ENCODE measurements at regions not wholly inside any gene's neighbourhood (a gene's known extent, or its start where the extent isn't known, plus 50 kb on each side); places are given as distances from the start of the nearest gene placed in this dataset.

DNA sequence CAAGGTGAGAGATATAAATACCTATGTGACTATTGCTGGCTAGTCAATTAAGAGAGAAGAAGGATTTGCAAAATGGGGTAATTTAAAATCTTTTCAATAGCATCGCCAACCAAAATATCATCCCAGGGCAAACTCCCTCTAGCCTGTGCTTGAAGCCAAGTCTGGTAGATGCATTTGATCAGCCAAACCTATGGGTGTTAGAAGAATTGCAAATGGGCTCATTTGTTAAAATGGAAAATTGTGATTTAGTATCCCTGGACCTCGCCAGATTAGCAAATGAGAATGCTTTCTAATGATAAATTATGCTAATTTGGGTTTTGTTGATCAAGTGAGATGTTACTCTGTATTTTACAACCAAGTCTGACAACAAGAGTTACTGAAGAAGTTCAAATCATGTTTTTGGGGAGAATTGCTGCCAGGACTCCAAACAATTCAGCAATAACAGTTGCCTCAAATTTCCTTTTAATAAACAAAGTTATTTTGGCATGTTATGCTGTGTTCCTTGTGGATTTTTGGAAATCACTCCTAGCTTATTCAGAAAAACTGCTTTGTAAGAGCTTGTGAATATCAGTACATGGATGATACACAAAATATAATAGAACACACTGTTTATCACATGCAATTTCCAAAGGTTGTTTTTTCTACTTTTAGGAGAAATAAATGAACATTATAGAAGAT, 272.5 kb upstream of the PARD3B start:
- no peak for DNase-seq (ENCODE audit: low spot score)

DNA sequence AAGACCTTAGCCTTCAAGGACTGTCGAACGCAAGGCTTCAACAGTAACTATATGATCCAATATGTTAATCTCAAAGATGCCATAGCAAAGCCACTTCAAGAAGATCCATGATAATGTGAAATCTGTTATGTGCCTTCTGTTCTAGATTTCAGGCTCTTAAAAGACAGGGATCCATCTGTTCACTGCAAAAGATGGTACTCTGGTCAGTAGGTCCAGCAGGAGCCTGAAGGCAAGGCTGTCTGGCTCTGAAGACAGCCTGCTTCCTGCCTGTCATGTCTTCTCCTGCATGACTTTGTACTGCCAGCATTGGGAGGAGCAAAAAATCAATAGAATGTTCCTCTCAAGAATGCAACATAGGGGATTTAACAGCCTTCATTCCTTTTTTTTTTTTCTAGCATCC, 270.8 kb upstream of the PARD3B start:
- DNase-seq (ENCODE audit: low spot score): no peak

DNA sequence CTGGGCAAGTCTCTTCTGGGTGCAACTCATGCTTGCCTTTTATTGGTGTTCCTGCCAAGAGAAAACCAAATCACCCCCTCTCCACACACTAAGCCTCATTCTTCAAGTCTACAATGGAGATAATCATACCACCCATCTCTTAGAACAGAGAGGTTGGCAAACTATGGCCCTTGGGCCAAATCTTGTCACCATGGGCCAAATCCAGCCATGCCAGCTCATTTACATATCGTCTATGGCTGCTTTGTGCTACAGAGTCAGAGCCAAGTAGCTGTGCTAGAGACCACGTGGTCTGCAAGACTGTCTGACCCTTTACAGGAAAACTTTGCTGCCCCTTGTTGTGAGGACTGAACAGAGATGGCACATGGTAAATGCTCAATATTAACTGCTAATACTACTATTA, 270.3 kb upstream of the PARD3B start:
- DNase-seq (ENCODE audit: low spot score): no peak

DNA sequence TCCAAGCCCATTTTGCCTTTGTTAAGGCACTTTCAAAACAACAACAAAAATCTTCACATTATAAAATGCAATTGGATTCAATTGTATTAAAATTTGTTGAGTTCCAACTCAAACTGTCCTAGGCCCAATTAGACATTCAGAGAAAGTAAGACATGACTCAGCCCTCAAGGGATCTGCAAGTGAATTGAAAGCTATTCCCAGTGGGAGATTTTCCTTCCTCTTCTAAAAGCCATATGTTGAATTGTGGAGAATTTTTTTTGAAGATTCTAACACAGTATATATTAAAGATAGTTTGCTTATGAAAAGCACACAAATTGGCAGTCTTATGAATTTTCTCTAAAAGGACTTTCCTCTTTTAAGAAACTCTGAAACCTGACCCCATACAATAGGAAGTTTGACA, 268.0 kb upstream of the PARD3B start:
- DNase-seq (ENCODE audit: low spot score): no peak

DNA sequence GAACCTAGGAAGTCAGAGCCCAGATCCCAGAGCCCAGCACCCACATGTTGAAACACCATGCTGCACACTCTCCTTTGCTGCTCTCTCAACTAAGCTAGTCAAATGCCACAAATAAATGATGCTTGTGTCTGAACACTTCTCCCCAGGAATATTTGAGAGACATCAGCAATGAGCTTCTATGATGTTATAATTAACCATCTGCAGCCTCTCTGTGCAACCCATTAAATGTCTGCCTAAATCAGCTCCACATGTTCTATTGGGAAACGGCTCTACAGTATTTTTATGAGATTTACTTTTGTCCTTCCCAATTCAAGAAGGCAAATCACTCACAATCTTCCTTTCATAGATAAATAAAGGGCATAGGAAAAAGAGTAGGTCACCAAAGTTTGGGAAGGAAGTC, 266.8 kb upstream of the PARD3B start:
- DNase-seq (ENCODE audit: low spot score): no peak

DNA sequence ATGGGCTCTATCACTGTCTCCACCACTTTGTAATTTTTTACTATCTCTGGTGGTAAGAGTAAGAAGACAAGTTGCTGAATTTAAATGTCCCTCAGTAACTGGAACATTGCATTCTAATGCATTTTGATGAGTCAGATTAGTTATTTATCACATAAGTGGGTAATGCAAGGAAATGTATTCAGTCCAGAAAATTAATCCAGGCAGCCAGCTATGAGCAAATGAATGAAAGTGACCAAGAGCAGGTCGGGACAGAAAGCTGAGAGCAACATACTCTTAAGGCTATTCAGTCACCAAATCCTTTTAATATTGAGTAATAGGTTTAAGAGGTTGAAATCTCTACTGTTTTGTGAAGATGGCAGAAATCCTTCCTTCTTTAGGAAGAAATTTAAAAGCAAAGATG, 265.5 kb upstream of the PARD3B start:
- DNase-seq (ENCODE audit: low spot score): no peak

DNA sequence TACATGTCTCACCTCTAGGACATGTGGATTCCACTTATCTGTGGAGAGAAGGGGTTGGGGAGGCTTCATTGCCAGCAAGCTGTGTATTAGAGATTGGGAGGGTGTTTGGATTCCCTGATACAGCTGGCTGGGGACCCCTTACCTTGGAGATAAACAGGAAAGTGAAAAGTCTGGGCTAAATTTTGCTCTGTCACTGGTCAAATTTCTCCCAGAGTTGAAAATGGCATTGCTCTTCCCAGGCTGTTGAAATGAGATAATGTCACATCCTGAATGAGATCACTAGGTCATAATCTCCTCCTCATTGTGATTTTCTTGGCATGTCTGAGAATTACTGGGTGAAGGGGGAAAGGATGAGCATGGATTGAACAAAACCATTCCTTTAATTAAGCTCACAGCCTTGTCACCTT, 265.0 kb upstream of the PARD3B start:
- no peak for DNase-seq (ENCODE audit: low spot score)

DNA sequence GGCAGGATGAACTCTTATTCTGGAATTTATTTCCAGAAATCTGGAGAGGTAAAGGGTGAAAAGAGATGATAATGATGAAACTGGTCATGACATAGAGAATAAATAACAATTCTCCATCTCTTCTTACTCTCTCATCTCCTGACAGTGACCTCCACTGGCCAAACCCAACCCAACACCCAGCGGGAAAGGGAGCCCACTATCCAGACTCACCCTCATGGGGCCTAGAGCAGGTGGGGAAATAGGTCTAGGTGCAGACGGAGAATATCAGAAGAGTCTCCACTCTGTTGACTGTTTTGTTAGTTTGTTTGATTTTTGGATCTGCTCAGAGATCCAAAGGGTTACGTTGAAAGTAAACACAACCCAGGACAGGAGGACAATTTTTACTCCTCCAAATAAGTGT, 263.2 kb upstream of the PARD3B start:
- DNase-seq (ENCODE audit: low spot score): no peak

DNA sequence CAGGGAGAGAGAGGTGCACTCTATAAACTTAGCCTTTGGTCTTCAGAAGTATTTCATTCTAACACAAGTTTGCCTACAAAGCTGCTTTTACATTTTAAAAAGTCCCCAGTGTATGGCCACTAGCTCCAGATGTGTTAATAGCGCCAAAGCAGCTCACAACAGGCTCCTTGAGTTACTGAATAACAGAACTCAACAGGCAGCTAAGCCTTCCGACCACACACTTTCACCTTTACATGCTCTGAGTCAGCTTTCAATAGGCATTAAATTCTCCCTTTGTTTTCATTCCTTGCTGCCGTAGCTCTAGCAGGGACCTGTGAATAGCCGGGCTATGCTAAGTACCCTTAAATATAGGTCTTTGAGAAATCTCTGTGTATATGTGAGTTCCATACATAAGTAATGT, 262.8 kb upstream of the PARD3B start:
- peak; percentile 55 for DNase-seq (ENCODE audit: low spot score)

DNA sequence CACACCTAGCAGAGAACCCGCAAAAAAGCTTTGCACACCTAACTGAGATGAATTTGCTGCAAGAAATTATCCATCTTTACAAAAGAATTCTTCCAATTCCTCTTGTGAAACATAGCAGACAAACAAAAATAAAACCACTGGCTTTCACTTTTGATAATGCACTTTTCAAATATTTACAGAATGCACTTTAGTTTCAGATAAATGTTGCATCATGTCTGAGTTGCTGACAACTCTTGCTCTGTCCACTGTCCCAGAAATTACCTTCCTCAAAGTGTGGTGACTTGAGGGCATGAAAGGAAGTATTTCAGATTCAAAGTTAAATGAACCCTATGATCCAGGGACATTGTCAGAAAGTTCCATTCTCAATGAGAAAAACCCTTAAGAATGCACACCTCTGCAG, 256.2 kb upstream of the PARD3B start:
- no peak for DNase-seq (ENCODE audit: low spot score)

DNA sequence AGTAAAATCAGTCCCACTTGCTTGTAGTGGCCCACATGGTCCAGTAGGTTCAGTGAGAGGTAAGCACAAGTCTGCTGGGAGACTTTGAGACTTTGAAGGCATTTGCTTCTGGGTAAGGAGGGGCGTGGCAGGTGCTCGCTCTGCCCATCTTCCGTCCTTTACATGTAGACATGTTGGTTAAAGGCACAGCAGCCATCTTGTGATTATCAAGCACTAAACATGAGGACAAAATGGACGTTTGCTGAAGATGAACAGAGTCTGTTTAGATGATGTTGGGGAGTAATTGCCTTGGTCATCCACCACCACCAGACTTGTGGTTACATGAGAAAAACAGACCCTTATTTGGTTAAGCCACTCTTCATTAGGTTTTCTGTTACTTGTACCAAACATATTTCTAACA, 252.8 kb upstream of the PARD3B start:
- no peak for DNase-seq (ENCODE audit: low spot score)

DNA sequence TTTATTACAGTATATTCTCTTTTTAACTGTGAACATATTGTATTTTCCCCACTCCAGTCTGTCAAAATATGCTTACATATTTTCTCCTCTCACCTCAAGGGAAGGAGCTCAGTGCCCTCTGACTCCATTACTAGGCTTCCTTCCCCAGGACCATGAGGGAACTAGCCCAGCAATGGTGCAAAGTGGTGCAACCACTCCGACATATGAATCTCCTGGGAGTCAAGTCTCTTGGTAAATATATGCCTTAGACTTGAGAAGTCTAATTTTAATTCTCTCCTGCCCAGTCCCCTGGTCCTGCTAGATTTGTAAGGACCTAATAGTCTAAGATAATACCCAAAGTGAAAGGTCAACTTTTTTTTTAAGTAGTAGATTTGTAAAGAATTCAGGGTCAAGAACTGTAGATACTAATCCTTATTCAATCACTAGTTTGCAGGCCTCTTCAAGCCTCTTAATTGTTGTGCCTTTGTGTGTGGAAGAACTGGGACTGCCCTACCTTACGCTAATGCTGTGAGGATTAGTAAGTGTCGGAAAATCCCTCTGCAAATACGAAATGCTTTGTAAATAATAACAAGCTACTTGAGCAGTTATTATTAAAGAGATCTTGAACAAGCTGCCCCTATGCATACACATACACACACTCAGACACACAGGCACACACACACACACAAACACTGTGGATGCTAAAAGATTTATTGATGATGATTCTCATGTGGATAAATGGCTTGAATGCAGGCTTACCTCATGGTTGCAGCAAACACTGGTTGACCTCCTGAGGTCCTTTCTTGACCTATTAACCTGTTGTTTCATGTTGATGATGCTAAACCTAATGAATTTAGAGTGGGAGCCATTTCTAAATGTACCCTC, 251.2 kb upstream of the PARD3B start:
- DNase-seq (ENCODE audit: low spot score): no peak

DNA sequence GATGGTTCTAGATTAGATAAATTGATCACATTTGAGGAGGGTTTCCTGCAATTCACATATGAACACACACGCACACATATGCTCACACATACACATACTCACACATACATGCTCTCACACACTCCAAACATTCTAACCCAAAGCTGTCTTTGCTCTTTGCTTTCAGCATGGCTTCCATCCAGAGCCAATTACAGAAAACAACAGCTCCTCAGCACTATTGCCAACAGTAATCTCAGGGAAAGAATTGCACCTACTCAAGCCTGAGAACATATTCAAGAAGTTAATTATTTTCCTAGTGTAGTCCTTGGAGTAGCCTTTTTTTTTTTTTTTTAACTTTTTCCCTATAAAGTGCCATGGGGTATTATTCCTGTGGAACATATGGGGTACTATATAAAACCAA, 246.9 kb upstream of the PARD3B start:
- no peak for DNase-seq (ENCODE audit: low spot score)

DNA sequence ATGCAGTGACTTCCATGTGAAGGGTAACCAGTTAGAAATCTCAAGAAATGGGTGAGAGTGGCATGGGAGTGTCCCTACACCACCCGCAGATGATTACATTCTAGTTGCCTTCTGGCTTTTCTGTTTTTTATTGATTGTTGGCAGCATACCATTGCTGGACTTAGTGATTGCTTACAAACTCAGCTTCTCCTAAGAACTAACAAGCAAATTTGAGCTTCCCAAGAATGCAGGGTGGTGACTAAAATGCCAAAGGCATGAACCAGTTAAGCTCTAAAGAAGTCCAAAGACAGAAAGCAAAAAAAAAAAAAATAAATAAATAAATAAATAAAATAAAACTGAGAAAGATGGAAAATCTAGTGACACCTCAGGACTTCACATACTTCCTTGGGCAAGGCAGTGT, 245.5 kb upstream of the PARD3B start:
- DNase-seq (ENCODE audit: low spot score): no peak

DNA sequence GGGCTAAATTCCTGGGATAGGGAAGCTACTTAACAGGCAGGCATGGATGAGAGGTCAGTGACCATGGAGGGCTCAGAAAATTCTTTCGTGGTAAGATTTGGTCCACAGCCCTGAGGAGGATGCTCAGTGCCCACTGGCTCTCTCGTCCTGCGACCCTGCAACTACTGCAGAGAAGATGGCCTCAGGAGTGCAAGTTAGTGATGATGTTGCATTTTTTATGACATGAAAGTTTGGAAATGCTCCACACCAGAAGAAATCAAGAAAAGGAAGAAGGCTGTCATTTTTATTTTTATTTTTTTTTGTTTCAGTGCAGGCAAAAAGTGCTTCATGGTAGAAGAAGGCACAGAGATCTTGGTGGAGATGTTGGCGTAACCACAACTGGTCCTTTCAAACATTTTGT, 238.6 kb upstream of the PARD3B start:
- DNase-seq (ENCODE audit: low spot score): no peak

DNA sequence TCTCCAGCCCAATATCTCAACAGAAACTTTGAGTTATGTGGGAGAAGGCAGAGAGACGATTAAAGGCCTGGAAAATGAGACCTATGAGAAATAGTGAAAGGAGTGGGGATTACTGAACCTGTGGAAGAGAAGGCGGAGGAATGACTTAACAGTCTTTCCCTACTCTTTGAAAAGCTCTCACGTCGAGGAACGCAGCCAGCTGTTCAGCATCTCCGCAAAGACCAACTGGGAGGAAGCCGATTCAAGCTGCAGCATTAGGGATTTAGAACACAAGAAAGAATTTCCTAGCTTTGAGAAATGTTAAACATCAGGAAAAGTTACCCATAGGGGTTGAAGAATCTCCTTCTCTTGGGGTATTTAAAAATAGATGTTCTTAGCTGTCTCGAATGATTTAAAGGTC, 233.2 kb upstream of the PARD3B start:
- no peak for DNase-seq (ENCODE audit: low spot score)

DNA sequence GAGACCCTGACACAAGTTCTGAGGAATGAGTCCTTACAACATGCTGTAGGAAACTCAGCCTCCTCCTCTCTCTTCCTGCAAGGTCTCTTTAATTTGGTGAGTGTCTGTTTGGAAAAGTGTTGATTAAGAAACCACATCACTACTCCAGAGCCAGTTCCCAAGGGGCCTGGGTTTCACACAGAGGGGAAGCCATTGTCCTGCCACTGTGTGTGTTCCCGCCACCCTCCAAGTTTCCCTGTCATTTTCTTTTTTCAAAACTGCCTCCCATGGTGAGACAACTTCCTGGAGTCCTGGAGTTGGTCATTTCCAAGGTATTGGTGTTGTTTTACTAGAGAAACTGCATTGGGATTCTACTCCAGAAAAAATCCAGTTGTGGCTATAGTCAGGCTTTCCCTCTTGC, 232.0 kb upstream of the PARD3B start:
- no peak for DNase-seq (ENCODE audit: low spot score)

DNA sequence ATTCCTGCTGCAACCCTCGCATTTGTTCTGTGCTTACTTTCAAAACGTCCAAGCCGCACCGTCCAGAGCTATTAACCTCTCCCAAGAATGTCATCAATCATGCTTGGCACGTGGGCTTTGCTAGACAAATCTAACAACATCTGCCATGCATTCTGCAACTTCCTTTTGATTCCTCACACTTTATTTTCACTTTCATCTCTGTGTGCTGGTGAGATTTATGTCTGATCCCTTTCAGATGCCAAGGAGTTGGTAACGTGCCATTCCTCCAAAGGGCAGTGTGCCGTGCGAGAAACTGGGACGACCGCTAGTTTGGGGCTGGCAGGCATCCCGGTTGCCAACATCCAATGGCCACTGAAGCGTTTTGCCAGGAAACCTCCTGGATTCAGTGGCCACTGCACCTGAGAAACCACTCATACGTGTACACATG, 230.0 kb upstream of the PARD3B start:
- no peak for DNase-seq (ENCODE audit: low spot score)

DNA sequence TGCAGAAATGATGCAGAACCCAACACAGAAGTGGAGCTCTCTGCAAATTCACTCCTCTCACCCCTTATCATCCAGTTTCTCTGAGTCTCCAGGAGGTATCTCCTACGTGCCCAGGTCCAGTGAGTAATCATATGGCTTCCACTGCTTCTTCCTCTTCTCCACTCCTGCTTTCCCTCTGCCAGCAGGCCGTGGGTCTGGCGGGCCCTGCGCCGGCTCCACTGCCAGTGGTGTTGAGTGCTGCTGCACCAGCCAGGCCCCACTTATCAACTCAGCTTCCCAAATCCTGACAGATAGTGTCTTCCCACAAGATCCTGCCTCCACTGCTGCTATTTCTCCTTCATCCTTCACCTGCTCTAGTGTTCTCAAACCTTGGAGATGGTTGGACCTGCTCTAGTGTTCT, 227.6 kb upstream of the PARD3B start:
- no peak for DNase-seq (ENCODE audit: low spot score)

DNA sequence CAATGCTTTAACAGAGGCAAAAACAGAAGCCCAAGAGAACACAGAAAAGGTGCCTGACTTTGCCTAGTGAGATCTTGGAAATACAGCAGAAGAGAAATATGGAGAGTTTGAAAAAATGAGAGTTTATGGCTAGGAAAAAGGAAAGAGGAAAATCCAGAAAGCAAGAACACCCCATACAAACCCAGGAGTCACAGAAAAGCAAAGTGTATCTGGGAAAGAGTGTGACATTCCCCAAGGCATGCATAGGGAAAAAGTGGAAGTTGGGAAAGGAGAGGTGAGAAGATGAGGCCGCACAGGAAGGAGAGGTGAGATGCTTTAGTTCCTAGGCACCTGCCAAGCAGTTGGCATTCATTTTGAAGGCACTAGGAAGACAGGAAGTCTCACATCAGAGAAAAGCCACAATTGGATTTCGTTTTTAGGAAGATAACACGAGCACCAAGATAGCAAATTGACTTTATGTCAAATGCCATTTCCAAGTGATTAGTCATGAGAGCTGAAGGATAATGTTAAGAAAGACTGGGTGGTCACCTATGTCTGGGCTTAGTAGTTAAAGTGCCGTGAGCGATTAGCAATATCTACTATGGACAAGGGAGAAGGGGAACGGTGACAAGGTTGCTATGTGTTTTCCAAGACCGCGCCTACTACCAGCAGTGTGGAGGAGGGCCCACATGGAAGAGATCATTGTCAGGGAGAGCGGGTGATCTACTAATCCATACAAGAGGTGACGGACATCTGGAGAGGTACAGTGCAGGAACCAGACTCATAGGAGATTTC, 224.1 kb upstream of the PARD3B start:
- no peak for DNase-seq (ENCODE audit: low spot score)

DNA sequence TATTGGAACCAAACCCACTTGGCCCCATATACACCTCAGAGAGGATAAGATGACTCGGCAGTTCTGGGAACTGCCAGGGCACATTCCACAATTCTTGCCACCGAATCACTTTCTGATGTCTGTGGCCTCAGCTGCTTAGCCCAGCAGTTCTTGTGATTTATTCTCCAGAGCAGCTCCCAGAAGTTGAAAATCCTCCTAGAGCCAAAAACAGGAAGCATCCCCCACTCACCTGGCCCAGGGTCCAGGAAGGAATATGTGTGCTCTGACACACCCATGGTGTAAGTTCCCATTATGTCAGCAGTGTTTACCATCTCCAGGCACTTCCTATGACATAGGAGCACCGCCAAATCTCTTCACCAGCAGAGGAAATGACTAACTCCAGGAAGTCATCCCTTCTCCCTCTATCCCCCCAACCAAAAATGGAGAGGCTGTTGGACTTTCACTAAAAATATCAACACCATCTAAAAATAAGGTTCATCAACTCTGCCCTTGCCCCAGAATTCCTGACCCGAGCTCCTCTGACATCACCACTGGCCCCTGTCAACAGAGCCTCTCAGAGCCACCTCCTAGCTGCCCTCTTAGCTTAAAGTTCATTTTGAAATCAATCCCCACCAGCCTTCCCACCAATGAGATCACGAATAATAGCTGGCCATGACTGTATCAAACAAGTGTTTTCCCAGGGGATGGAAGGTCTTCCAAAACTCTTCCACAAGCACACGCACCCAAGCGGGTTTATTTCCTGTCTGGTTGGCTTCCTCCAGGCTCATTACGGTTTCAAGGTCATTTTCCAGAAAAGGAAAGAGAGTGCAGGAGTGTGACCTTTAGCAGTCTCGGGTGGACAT, 223.1 kb upstream of the PARD3B start:
- DNase-seq (ENCODE audit: low spot score): peak; percentile 18

DNA sequence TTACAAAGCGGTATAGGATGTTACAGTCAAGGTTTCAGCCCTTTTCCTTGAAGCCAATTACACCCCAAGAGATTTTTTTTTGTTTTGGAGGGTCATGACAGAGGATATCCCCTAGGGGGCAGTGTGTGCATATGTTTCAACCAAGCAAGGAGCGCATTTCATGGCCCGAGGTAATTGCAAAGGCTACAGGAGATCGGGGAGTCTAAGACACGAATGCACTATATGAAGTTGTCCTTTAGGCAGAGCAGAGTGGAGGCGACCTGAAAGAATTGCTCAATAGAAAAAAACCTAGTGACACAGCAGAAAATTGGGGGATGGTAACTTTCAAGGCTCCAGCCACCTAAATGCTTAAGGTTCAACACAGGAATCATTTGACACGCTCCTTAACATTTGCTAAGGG, 219.8 kb upstream of the PARD3B start:
- DNase-seq (ENCODE audit: low spot score): peak; percentile 86
